GDM1 (cell line): ENCODE measurements at regions not wholly inside any gene's neighbourhood (a gene's known extent, or its start where the extent isn't known, plus 50 kb on each side); places are given as distances from the start of the nearest gene placed in this dataset.
A peak's percentile ranks its signal among the peaks of the same experiment; 100 is the strongest.

ENCODE experiments used
- DNase-seq: peaks from one replicate; lab custom pipeline; 2025; lab: John Stamatoyannopoulos, UW

DNA sequence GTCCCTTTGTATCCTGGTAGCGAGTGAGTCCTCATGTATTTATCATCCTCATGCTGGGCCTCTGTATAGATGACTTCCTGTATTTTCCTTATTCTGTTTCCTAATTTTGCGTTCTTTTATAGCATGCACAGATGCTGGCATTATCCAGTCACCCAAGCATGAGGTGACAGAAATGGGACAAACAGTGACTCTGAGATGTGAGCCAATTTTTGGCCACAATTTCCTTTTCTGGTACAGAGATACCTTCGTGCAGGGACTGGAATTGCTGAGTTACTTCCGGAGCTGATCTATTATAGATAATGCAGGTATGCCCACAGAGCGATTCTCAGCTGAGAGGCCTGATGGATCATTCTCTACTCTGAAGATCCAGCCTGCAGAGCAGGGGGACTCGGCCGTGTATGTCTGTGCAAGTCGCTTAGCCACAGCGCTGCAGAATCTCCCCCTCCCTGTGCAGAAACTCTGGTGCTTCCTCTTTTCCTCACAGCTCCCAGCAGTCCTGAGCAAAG, 183.1 kb upstream of the PRSS58 start:
- DNase-seq, result peak; percentile 66

GRCh38 chr7:142440219-142440905, 182.5 kb upstream of the PRSS58 start:
- no peak for DNase-seq

- DNase-seq, result no peak
Measured at GRCh38 chr7:142439739-142440138, 181.9 kb upstream of the PRSS58 start.

- DNase-seq, result no peak
Measured at GRCh38 chr7:142438923-142439515, 181.2 kb upstream of the PRSS58 start.

- peak; percentile 71 for DNase-seq
Measured at GRCh38 chr7:142438235-142438922, 180.5 kb upstream of the PRSS58 start.

- DNase-seq, result no peak
Measured at GRCh38 chr7:142437741-142438140, 179.9 kb upstream of the PRSS58 start.

DNA sequence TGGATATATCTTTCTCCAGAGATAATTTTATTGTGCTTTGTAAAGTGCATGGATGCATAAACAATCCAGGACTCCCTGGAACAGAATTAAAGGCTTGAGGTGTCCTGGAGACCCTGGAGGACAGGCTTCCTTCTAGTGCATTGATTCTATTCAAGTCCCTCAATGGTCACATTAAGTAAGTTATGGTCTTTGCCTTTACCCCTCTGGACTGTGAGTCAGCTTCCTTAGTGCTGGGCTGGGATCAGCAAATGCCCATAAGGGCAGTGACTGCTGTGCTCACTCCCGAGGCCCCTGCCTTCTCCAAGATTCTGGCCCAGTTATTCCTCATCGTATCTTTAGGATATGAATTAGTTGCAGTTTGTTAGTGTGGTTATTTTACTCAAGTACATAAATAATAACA, 178.7 kb upstream of the PRSS58 start:
- no peak for DNase-seq

GRCh38 chr7:142435606-142436005, 177.7 kb upstream of the PRSS58 start:
- peak; percentile 35 for DNase-seq

DNA sequence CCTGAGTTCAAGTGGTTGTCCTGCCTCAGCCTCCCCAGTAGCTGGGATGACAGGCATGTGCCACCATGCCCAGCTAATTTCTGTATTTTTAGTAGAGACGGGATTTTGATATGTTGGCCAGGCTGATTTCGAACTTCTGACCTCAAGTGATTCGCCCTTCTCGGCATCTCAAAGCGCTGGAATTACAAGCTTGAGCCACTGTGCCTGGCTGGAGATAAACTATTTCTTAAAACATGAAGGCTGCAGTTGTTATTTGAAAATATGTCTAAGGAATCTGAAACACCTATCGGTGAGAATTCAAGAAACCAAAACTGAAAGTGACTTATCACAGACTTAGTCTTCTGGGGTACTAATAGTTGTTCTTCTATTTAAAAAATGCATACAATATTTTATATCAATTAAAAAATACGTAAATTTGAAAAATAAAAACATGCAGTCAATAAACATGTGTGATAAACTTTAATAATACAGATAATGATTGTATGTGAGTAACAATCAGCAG, 176.9 kb upstream of the PRSS58 start:
- DNase-seq, result no peak

GRCh38 chr7:142434133-142434532, 176.3 kb upstream of the PRSS58 start:
- DNase-seq, result peak; percentile 60

DNA sequence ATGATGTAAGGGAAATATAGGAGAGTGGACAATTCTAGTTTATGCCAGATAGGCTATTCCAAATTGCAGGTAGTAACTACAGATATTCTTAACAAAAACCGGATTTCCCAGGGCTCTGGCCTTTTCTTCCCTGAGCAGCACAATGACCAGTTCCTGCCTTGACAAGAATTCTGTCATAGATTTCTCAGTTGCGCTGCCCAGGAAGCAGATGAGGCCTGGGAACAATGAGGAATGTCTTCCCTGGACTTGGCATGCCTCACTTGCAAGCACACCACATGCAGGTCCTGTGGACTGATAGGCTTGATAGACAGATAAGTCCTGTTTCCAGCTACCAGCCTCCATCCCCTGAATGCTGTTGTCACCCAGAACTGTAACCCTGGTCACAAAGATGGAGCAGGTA, 174.5 kb upstream of the PRSS58 start:
- no peak for DNase-seq

- no peak for DNase-seq
Measured at GRCh38 chr7:142431491-142431890, 173.6 kb upstream of the PRSS58 start.

DNA sequence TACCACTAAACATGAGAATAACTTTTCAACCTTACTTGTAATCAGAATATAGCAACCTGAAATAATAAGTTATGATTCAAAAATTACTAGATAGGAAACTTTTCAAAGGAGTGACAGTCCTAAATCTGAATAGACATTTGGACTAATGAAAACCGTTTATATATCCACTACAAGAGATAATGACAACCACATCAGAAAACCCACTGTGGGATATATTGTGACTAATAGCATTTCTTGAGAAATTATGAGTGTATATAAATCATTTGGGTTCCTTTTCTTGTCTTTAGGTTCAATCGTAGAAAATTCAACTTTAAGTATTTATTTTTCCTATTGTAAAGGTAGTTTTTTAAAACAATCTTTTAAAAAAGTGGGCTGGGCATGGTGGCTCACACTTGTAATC, 170.2 kb upstream of the PRSS58 start:
- DNase-seq, result no peak

DNA sequence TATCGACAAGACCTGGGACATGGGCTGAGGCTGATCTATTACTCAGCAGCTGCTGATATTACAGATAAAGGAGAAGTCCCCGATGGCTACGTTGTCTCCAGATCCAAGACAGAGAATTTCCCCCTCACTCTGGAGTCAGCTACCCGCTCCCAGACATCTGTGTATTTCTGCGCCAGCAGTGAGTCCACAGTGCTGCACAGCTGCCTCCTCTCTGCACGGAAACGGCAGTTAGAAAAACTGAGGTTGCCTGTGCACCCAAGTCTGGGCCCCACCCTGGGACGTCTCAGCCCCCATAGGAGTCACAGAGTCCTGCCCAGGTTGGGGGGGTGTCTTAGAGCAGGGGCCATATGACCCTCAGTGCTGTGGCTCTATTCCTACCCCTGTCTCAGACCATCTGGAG, 167.4 kb upstream of the PRSS58 start:
- DNase-seq, result no peak

DNA sequence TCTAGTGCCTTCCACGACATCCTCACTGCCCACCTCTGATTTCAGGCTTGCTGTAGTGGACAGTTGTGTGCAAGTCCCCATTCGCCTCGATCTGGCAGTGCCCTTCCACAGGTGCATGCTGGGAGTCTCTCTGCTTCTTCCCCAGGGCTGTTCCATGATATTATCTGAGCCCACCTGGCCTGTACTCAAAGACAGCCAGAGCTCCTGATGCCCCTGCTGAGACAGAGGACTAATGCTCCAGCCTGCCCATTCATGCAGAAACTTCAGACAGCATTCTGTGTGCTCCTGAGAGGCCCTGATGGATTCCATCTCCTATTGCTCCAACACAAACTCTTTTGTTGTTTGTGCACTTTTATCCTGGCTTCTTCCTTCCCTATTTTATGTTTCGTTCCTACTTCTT, 164.8 kb upstream of the PRSS58 start:
- DNase-seq, result no peak

GRCh38 chr7:142420554-142421362, 162.9 kb upstream of the PRSS58 start:
- DNase-seq, result peak; percentile 68

- peak; percentile 26 for DNase-seq
Measured at GRCh38 chr7:142418326-142418725, 160.5 kb upstream of the PRSS58 start.

DNA sequence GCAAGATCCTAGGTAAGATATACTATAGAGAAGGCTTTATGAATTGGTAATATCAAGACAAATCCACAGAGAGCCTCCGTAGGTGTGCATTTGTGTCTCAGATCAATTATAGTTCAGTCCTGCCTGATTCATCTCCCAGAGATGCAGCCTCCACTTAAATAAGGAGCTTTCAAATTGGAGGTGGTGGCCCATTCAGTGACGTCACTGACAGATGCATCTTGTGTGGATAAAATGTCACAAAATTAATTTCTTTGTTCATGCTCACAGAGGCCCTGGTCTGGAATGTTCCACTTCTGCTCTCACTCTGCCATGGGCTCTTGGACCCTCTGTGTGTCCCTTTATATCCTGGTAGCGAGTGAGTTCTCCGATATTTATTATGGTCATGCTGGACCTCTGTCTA, 157.1 kb upstream of the PRSS58 start:
- DNase-seq, result no peak

GRCh38 chr7:142414135-142414534, 156.3 kb upstream of the PRSS58 start:
- no peak for DNase-seq

- no peak for DNase-seq
Measured at GRCh38 chr7:142413280-142414000, 155.6 kb upstream of the PRSS58 start.

DNA sequence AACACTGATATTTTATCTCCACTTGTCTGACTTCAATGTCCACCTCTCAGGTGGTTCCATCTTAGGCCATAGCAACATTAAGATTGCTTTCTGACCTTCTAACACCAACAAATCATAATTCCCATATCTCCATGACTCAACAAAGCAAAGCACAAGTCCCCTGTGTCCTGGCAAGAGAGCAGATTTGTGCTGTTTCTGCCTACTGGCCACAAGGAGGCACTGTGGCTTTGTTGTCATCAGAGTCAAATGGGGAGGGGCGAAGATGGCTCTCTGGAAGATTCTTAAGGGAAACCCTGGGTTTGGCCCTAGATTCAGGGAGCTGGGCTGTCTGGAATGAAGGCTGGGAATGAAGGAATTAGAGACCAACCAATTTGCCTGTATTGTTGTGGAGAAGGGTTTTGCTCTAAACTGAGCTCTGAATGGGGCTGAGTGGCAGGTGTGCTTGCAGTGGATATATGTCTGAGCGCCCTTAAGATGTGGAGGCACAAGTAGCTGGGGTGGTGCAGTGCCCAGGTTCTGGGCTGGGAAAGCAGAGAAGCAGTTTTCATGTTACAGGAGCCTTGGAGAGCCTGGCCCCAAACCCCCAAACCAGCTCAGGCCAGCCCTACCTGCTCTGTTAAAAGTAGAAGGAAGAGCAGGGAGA, 154.8 kb upstream of the PRSS58 start:
- peak; percentile 59 for DNase-seq
